ENCODE measurements at regions not wholly inside any gene's neighbourhood (a gene's known extent, or its start where the extent isn't known, plus 50 kb on each side); places are given as distances from the start of the nearest gene placed in this dataset.

DNA sequence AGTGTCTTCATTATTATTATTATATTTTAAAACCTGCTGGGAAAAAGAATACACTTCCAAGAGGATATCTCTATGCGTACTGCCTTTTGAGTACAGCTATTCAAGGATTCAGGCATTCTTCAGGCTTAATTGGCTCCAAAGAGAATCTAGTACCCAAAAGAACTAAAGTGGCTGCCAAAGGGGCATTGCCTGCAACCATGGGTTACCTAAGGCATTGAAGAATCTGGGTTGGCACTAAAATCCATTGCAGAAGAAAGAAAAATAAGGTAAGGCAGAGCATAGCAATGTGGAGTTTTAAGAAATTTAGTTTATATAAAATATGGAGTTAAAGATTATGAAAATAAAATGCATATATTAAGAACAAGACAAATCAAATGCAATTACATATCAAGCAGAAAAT lies 223.5 kb downstream of the TMEM161B start:
- Histone ChIP-seq H3K4me3 (ENCODE audit: low read length) (no peak overlapping the region), H3K9ac (ENCODE audit: low read length) (no peak overlapping the region), H3K9me2 (ENCODE audit: insufficient read depth, low read length) (no peaks in the 10 kb centered on the region), H3K79me2 (replicated peaks; ENCODE audit: insufficient read depth, low read length) (no peaks in the 10 kb centered on the region), H3K27me3 (ENCODE audit: insufficient read depth, low read depth, low read length) (no peaks in the 10 kb centered on the region), H3K9me3 (ENCODE audit: low read length) (no peaks in the 10 kb centered on the region), H3F3A (ENCODE audit: insufficient read depth, low read length, poor library complexity, severe bottlenecking) (no peaks in the 10 kb centered on the region), H3K4me2 (ENCODE audit: low read length) (no peak overlapping the region), H2AFZ (ENCODE audit: low read depth, low read length) (no peak overlapping the region), H3K27ac (ENCODE audit: low read length) (no peak overlapping the region), H4K20me1 (ENCODE audit: insufficient read depth) (no peaks in the 10 kb centered on the region), H3K36me3 (ENCODE audit: insufficient read depth, low read length) (no peaks in the 10 kb centered on the region)
- TF ChIP-seq MXI1 (conservative IDR thresholded peaks at IDR 0.05; ENCODE audit: poor library complexity, severe bottlenecking) = no peak
- TF ChIP-seq, protein P1, sequence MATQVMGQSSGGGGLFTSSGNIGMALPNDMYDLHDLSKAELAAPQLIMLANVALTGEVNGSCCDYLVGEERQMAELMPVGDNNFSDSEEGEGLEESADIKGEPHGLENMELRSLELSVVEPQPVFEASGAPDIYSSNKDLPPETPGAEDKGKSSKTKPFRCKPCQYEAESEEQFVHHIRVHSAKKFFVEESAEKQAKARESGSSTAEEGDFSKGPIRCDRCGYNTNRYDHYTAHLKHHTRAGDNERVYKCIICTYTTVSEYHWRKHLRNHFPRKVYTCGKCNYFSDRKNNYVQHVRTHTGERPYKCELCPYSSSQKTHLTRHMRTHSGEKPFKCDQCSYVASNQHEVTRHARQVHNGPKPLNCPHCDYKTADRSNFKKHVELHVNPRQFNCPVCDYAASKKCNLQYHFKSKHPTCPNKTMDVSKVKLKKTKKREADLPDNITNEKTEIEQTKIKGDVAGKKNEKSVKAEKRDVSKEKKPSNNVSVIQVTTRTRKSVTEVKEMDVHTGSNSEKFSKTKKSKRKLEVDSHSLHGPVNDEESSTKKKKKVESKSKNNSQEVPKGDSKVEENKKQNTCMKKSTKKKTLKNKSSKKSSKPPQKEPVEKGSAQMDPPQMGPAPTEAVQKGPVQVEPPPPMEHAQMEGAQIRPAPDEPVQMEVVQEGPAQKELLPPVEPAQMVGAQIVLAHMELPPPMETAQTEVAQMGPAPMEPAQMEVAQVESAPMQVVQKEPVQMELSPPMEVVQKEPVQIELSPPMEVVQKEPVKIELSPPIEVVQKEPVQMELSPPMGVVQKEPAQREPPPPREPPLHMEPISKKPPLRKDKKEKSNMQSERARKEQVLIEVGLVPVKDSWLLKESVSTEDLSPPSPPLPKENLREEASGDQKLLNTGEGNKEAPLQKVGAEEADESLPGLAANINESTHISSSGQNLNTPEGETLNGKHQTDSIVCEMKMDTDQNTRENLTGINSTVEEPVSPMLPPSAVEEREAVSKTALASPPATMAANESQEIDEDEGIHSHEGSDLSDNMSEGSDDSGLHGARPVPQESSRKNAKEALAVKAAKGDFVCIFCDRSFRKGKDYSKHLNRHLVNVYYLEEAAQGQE (IDR thresholded peaks at IDR 0.05; ENCODE audit: borderline replicate concordance) = no peak
- no peak for TF ChIP-seq POLR2AphosphoS5 (IDR thresholded peaks at IDR 0.05)
- no peak for TF ChIP-seq CTCF (IDR thresholded peaks at IDR 0.05; ENCODE audit: poor library complexity, severe bottlenecking)
- no peak for TF ChIP-seq EZH2 (IDR thresholded peaks at IDR 0.05; ENCODE audit: borderline replicate concordance, insufficient read depth, low read length, poor library complexity, severe bottlenecking)
- no peak for TF ChIP-seq EP300 (conservative IDR thresholded peaks at IDR 0.05; ENCODE audit: poor library complexity, severe bottlenecking)
- TF ChIP-seq TAF1 (IDR thresholded peaks at IDR 0.05; ENCODE audit: low read depth) = no peak
- TF ChIP-seq SMC3 (conservative IDR thresholded peaks at IDR 0.05; ENCODE audit: poor library complexity) = no peak
- no peak for TF ChIP-seq RAD21 (conservative IDR thresholded peaks at IDR 0.05)

- Histone ChIP-seq H3K9me3 (ENCODE audit: low read length) (no peaks in the 10 kb centered on the region), H3K9ac (ENCODE audit: low read length) (no peak overlapping the region), H3K4me2 (ENCODE audit: low read length) (no peak overlapping the region), H2AFZ (ENCODE audit: low read depth, low read length) (no peak overlapping the region), H3K27me3 (ENCODE audit: insufficient read depth, low read depth, low read length) (no peaks in the 10 kb centered on the region), H3K27ac (ENCODE audit: low read length) (no peak overlapping the region), H3K4me3 (ENCODE audit: low read length) (no peak overlapping the region), H3F3A (ENCODE audit: insufficient read depth, low read length, poor library complexity, severe bottlenecking) (no peaks in the 10 kb centered on the region), H3K9me2 (ENCODE audit: insufficient read depth, low read length) (no peaks in the 10 kb centered on the region), H3K79me2 (replicated peaks; ENCODE audit: insufficient read depth, low read length) (no peaks in the 10 kb centered on the region), H4K20me1 (ENCODE audit: insufficient read depth) (no peaks in the 10 kb centered on the region), H3K36me3 (ENCODE audit: insufficient read depth, low read length) (no peaks in the 10 kb centered on the region)
- no peak for TF ChIP-seq POLR2AphosphoS5 (IDR thresholded peaks at IDR 0.05)
- no peak for TF ChIP-seq TAF1 (IDR thresholded peaks at IDR 0.05; ENCODE audit: low read depth)
- TF ChIP-seq EZH2 (IDR thresholded peaks at IDR 0.05; ENCODE audit: borderline replicate concordance, insufficient read depth, low read length, poor library complexity, severe bottlenecking) = no peak
- no peak for TF ChIP-seq MXI1 (conservative IDR thresholded peaks at IDR 0.05; ENCODE audit: poor library complexity, severe bottlenecking)
- TF ChIP-seq RAD21 (conservative IDR thresholded peaks at IDR 0.05) = no peak
- TF ChIP-seq EP300 (conservative IDR thresholded peaks at IDR 0.05; ENCODE audit: poor library complexity, severe bottlenecking) = no peak
- no peak for TF ChIP-seq CTCF (IDR thresholded peaks at IDR 0.05; ENCODE audit: poor library complexity, severe bottlenecking)
- TF ChIP-seq SMC3 (conservative IDR thresholded peaks at IDR 0.05; ENCODE audit: poor library complexity) = no peak
- TF ChIP-seq, protein P1 (IDR thresholded peaks at IDR 0.05; ENCODE audit: borderline replicate concordance) = no peak
Measured at GRCh38 chr5:88034520-88034919, 234.1 kb downstream of the TMEM161B start.

Measured in neural cell (in vitro differentiated cells).